ENCODE measurements at regions not wholly inside any gene's neighbourhood (a gene's known extent, or its start where the extent isn't known, plus 50 kb on each side); places are given as distances from the start of the nearest gene placed in this dataset. TPM values are rescaled to one million over a fixed set of nuclear protein-coding genes. Genes with fewer than 3 reads are reported as not detected.

DNA sequence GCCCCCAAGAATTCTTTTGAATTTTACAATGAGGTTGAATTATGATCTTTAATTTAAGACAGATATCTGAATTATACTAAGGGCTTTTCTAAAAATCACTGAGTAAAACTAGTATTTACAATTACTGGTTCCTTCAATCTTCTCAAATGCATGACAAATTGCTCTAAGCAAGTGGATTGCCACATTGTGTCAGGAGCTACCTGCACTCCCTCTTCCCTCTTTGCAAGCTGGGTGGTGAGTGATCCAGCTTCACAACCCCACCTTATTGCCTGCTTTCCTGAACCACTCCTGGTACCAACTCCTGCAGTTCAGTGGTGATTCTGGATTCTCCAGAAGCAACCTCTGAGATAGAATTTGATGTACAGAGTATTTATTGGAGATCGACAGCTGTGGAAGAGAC lies 49.9 kb upstream of the SERP2 start:
- Histone ChIP-seq H4K20me1 (replicated peaks in 1 of 2; ENCODE audit: control insufficient read depth in 1 of 2, insufficient read depth in 2 of 2, low read length in 2 of 2) (no peaks in the 10 kb centered on the region), H3K27ac (ENCODE audit: low read depth, low read length) (no peak overlapping the region), H3K56ac (replicated peaks; ENCODE audit: insufficient read length, low read depth, low read length) (no peak overlapping the region), H4K5ac (ENCODE audit: insufficient read length, low read depth, low read length) (no peak overlapping the region), H2BK5ac (ENCODE audit: low read depth, low read length) (no peak overlapping the region), H2AK5ac (ENCODE audit: low read depth, low read length) (no peak overlapping the region), H4K91ac (replicated peaks; ENCODE audit: insufficient read length, low read length) (no peak overlapping the region), H3K23me2 (ENCODE audit: low read depth, low read length) (no peaks in the 10 kb centered on the region), H3K9ac (replicated peaks in 1 of 4; ENCODE audit: extremely low read depth in 1 of 4, low read depth in 3 of 4, low read length in 3 of 4) (no peak overlapping the region), H3K4me1 (replicated peaks in 1 of 4; ENCODE audit: control insufficient read depth in 3 of 4, insufficient read depth in 4 of 4, low read length in 3 of 4) (no peaks in the 10 kb centered on the region), H3K4me2 (ENCODE audit: insufficient read depth in 1 of 2, low read depth in 2 of 2, low read length in 2 of 2) (no peak overlapping the region), H2AFZ (ENCODE audit: low read length) (no peak overlapping the region), H3K14ac (ENCODE audit: insufficient read length) (no peak overlapping the region), H4K8ac (ENCODE audit: extremely low read depth, insufficient read depth, low read length) (no peak overlapping the region), H3K27me3 (replicated peaks in 1 of 4; ENCODE audit: control insufficient read depth in 3 of 4, extremely low read depth in 1 of 4, insufficient read depth in 3 of 4, low read length in 3 of 4) (no peaks in the 10 kb centered on the region), H2BK12ac (ENCODE audit: low read depth, low read length) (no peak overlapping the region), H3K4me3 (ENCODE audit: extremely low read depth in 1 of 4, insufficient read depth in 2 of 4, low read depth in 3 of 4, low read length in 4 of 4) (no peak overlapping the region), H3K79me2 (ENCODE audit: control insufficient read depth in 1 of 2, insufficient read depth in 2 of 2, low read length in 2 of 2) (no peaks in the 10 kb centered on the region), H2BK120ac (replicated peaks; ENCODE audit: low read depth, low read length) (no peak overlapping the region), H3K79me1 (ENCODE audit: low read depth, low read length) (no peaks in the 10 kb centered on the region), H3K4ac (replicated peaks; ENCODE audit: insufficient read length, low read depth, low read length) (no peak overlapping the region), H3K18ac (ENCODE audit: extremely low read depth, low read length) (no peak overlapping the region), H3K23ac (ENCODE audit: insufficient read length) (no peak overlapping the region), H3K36me3 (ENCODE audit: control insufficient read depth in 2 of 4, insufficient read depth in 4 of 4, low read length in 3 of 4) (no peaks in the 10 kb centered on the region), H3K9me3 (ENCODE audit: insufficient read depth in 2 of 2, low read depth in 1 of 2, low read length in 1 of 2) (peaks cover 0 to 3% of the 10 kb centered on the region in 2 experiments; a peak in 1 of 4 replicates), H2BK20ac (ENCODE audit: low read length) (no peak overlapping the region), H2BK15ac (ENCODE audit: low read length) (no peak overlapping the region)
- POLR2A ChIA-PET (ENCODE audit: partially characterized antibody) = interaction anchor here (1.4 kb wide), 1 partner anchor 14 kb away, joined by 3 read pairs; no protein-coding TSS in a partner anchor
- TF ChIP-seq CBX5 (IDR thresholded peaks at IDR 0.05; ENCODE audit: low read depth, low read length) = no peak
- CTCF ChIA-PET (ENCODE audit: partially characterized antibody) = interaction anchor here (0.6 to 1.8 kb wide), 3 partner anchors 19 to 187 kb away, joined by 3 to 5 read pairs (median 3); no protein-coding TSS in a partner anchor
- DNase-seq (ENCODE audit: low read depth in 1 of 2, low spot score in 2 of 2) = no peak
- no peak for FAIRE-seq
- WGBS, 2 experiments (ENCODE audit: extremely low coverage in 1 of 2, insufficient coverage in 1 of 2, insufficient read length in 1 of 2, insufficient replicate concordance in 2 of 2, low coverage in 1 of 2, low lambda C conversion rate in 2 of 2, missing lambda C conversion rate in 1 of 2) = 88% methylated on average over 1 of the region's 1 CpG; no CpG with 5 or more reads in 1 of the 2 experiments

Small RNAs in the stretch of these regions (microRNA-seq; reads per million reads assigned to microRNA genes)
- 0 reads per million in 2 experiments for gene MIR8079 (ENCODE audit: borderline microRNAs expressed in 2 of 2, borderline number of aligned reads in 2 of 2, borderline replicate concordance in 1 of 2)

Small RNAs in the stretch of these regions (small RNA-seq; reads per million reads assigned to genes)
- not detected for gene MIR8079 (ENCODE audit: insufficient read depth)
